ENCODE measurements at regions not wholly inside any gene's neighbourhood (a gene's known extent, or its start where the extent isn't known, plus 50 kb on each side); places are given as distances from the start of the nearest gene placed in this dataset.

DNA sequence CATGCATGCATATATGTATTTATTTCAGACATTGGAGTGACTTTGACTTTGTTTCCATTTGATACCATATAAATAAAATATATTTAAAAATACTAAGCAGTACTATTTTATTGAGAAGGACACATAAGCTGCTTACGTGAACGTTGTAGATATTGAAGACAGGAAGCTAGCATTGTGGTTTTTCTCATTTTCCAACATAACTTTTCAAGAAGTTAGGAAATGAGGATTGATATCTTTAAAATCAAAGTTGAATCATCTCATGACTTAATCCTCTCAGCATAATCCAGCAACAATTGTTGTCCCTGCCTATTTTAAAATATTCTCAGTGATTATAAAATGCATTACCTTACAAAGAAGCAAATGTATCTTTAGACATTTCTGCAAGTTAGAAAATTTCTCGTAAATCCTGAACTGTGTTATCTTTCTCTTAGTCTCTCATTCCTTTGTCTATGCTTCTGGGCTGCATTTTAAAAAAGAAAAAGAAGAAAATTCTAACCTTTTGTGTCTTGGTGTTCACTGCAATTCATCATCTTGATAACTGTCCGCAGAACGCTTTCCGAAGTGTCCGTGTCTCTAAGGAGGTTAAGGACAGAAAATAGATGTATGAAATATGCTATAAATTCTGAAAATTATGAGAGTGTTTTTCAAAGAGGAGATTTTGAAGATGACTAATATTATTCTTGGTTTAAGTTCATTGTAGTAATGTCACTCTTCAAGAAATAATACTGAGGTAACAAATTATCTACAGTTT, 1089.9 kb upstream of the CDH6 start:
- no peaks in the 10 kb centered on the region for H3K27me3 ChIP-seq (ENCODE audit: control insufficient read depth, insufficient read depth, low read length)
- H3K36me3 ChIP-seq (ENCODE audit: control insufficient read depth in 2 of 3, insufficient read depth in 3 of 3, low read length in 3 of 3), result no peaks in the 10 kb centered on the region
- H3K9me3 ChIP-seq (ENCODE audit: control insufficient read depth in 2 of 3, insufficient read depth in 1 of 3, low read length in 3 of 3), result no peaks in the 10 kb centered on the region
- TF ChIP-seq, protein P1, sequence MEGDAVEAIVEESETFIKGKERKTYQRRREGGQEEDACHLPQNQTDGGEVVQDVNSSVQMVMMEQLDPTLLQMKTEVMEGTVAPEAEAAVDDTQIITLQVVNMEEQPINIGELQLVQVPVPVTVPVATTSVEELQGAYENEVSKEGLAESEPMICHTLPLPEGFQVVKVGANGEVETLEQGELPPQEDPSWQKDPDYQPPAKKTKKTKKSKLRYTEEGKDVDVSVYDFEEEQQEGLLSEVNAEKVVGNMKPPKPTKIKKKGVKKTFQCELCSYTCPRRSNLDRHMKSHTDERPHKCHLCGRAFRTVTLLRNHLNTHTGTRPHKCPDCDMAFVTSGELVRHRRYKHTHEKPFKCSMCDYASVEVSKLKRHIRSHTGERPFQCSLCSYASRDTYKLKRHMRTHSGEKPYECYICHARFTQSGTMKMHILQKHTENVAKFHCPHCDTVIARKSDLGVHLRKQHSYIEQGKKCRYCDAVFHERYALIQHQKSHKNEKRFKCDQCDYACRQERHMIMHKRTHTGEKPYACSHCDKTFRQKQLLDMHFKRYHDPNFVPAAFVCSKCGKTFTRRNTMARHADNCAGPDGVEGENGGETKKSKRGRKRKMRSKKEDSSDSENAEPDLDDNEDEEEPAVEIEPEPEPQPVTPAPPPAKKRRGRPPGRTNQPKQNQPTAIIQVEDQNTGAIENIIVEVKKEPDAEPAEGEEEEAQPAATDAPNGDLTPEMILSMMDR (IDR thresholded peaks at IDR 0.05; ENCODE audit: borderline replicate concordance, extremely low read depth, insufficient read depth), result no peak
- DNase-seq (no peak), FAIRE-seq (no peak)
- H3K4me1 ChIP-seq (ENCODE audit: control insufficient read depth in 2 of 3, insufficient read depth in 2 of 3, low read depth in 1 of 3, low read length in 3 of 3), result no peaks in the 10 kb centered on the region
- no peak overlapping the region for H3K27ac ChIP-seq (ENCODE audit: low read depth in 2 of 2, low read length in 2 of 2)
- H3K4me3 ChIP-seq (ENCODE audit: low read length in 3 of 3), result no peak overlapping the region
- H3K9ac ChIP-seq (ENCODE audit: low read length in 3 of 3), result no peak overlapping the region
- intact Hi-C loops (cut with DNase I), result no loop called here

- intact Hi-C loops (cut with DNase I), result no loop called here
- FAIRE-seq, result no peak
Measured at GRCh38 chr5:30103052-30103451, 1090.4 kb upstream of the CDH6 start.

DNA sequence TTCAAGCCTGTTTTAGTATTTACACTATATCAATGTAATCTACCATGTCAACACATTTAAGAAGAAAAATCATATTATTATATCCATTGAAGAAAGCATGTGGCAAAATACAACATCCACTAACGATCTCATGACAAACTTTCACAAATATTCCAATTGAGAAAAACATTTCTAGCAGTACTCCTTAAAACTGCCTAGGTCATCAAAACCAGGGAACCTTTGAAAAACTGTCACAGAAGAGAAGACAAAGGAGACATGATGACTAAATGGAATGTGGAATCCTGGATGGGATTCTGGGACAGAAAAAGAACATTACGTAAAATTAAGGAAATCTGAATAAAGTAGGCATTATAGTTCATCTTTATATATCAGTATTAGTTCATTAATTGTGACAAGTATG, 1091.3 kb upstream of the CDH6 start:
- FAIRE-seq, result no peak
- Histone ChIP-seq H3K36me3 (ENCODE audit: control insufficient read depth in 2 of 3, insufficient read depth in 3 of 3, low read length in 3 of 3) (no peaks in the 10 kb centered on the region), H3K9ac (ENCODE audit: low read length in 3 of 3) (no peak overlapping the region), H3K4me3 (ENCODE audit: low read length in 3 of 3) (no peak overlapping the region), H3K27ac (ENCODE audit: low read depth in 2 of 2, low read length in 2 of 2) (no peak overlapping the region), H3K9me3 (ENCODE audit: control insufficient read depth in 2 of 3, insufficient read depth in 1 of 3, low read length in 3 of 3) (no peaks in the 10 kb centered on the region), H3K4me1 (ENCODE audit: control insufficient read depth in 2 of 3, insufficient read depth in 2 of 3, low read depth in 1 of 3, low read length in 3 of 3) (no peaks in the 10 kb centered on the region), H3K27me3 (ENCODE audit: control insufficient read depth, insufficient read depth, low read length) (no peaks in the 10 kb centered on the region)
- DNase-seq, result no peak
- TF ChIP-seq, protein P1 (IDR thresholded peaks at IDR 0.05; ENCODE audit: borderline replicate concordance, extremely low read depth, insufficient read depth), result no peak
- intact Hi-C loops (cut with DNase I), result no loop called here

More at GRCh38 chr5:30103052-30103451, 1090.4 kb upstream of the CDH6 start:
- H3K36me3 ChIP-seq (ENCODE audit: control insufficient read depth in 2 of 3, insufficient read depth in 3 of 3, low read length in 3 of 3), result no peaks in the 10 kb centered on the region
- TF ChIP-seq, protein P1 (IDR thresholded peaks at IDR 0.05; ENCODE audit: borderline replicate concordance, extremely low read depth, insufficient read depth), result no peak
- no peak overlapping the region for H3K4me3 ChIP-seq (ENCODE audit: low read length in 3 of 3)
- H3K9ac ChIP-seq (ENCODE audit: low read length in 3 of 3), result no peak overlapping the region
- DNase-seq, result no peak
- no peak overlapping the region for H3K27ac ChIP-seq (ENCODE audit: low read depth in 2 of 2, low read length in 2 of 2)
- H3K4me1 ChIP-seq (ENCODE audit: control insufficient read depth in 2 of 3, insufficient read depth in 2 of 3, low read depth in 1 of 3, low read length in 3 of 3), result no peaks in the 10 kb centered on the region
- H3K27me3 ChIP-seq (ENCODE audit: control insufficient read depth, insufficient read depth, low read length), result no peaks in the 10 kb centered on the region
- no peaks in the 10 kb centered on the region for H3K9me3 ChIP-seq (ENCODE audit: control insufficient read depth in 2 of 3, insufficient read depth in 1 of 3, low read length in 3 of 3)

DNA sequence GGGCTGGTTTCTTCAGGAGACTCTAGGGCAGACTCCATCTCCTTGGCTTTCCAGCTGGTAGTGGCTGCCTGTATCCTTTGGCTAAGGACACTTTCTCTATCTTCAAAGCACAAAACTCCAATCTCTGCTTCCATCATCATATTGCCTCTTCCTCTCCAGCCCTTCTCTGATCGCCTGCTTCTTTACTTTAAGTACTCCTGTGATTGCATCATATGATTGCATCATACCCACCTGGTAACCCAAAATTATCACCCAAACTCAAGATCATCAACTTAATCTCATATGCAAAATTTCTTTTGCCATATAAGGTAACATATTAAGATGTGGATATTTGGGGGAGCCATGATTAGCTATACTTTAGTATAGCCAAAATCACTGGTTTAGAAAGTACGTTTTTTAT, 1092.6 kb upstream of the CDH6 start:
- Histone ChIP-seq H3K27me3 (ENCODE audit: control insufficient read depth, insufficient read depth, low read length) (no peaks in the 10 kb centered on the region), H3K9ac (ENCODE audit: low read length in 3 of 3) (no peak overlapping the region), H3K27ac (ENCODE audit: low read depth in 2 of 2, low read length in 2 of 2) (no peak overlapping the region), H3K9me3 (ENCODE audit: control insufficient read depth in 2 of 3, insufficient read depth in 1 of 3, low read length in 3 of 3) (no peaks in the 10 kb centered on the region), H3K4me3 (ENCODE audit: low read length in 3 of 3) (no peak overlapping the region), H3K4me1 (ENCODE audit: control insufficient read depth in 2 of 3, insufficient read depth in 2 of 3, low read depth in 1 of 3, low read length in 3 of 3) (no peaks in the 10 kb centered on the region), H3K36me3 (ENCODE audit: control insufficient read depth in 2 of 3, insufficient read depth in 3 of 3, low read length in 3 of 3) (no peaks in the 10 kb centered on the region)
- intact Hi-C loops (cut with DNase I), result no loop called here
- DNase-seq (no peak), FAIRE-seq (no peak)
- TF ChIP-seq, protein P1 (IDR thresholded peaks at IDR 0.05; ENCODE audit: borderline replicate concordance, extremely low read depth, insufficient read depth), result no peak
